ENCODE measurements at regions not wholly inside any gene's neighbourhood (a gene's known extent, or its start where the extent isn't known, plus 50 kb on each side); places are given as distances from the start of the nearest gene placed in this dataset.

- TF ChIP-seq POLR2AphosphoS5 (IDR thresholded peaks at IDR 0.05) (no peak), POLR2A (IDR thresholded peaks at IDR 0.05) (no peak)
- TF ChIP-seq, protein P1, sequence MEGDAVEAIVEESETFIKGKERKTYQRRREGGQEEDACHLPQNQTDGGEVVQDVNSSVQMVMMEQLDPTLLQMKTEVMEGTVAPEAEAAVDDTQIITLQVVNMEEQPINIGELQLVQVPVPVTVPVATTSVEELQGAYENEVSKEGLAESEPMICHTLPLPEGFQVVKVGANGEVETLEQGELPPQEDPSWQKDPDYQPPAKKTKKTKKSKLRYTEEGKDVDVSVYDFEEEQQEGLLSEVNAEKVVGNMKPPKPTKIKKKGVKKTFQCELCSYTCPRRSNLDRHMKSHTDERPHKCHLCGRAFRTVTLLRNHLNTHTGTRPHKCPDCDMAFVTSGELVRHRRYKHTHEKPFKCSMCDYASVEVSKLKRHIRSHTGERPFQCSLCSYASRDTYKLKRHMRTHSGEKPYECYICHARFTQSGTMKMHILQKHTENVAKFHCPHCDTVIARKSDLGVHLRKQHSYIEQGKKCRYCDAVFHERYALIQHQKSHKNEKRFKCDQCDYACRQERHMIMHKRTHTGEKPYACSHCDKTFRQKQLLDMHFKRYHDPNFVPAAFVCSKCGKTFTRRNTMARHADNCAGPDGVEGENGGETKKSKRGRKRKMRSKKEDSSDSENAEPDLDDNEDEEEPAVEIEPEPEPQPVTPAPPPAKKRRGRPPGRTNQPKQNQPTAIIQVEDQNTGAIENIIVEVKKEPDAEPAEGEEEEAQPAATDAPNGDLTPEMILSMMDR (IDR thresholded peaks at IDR 0.05), result no peak
Observed at GRCh38 chr14:84789012-84789411, 740.9 kb upstream of the FLRT2 start.

Measured in prostate gland (tissue), 2 donors.